Testis (tissue), 2 donors: ENCODE measurements at regions not wholly inside any gene's neighbourhood (a gene's known extent, or its start where the extent isn't known, plus 50 kb on each side); places are given as distances from the start of the nearest gene placed in this dataset.

Source experiments
- CTCF ChIP-seq, 3 experiments: fragments of 450-650 bp in 2 of 3; fragments of 200-600 bp in 1 of 3; sonication (generic) in 1 of 3; IDR thresholded peaks; one replicate each; pipeline ENCODE4 v1.5.1; 2016 to 2019; ENCODE audit warnings: antibody characterized with exemption in 3 of 3, mild to moderate bottlenecking in 2 of 3, moderate library complexity in 1 of 3
- POLR2A ChIP-seq: fragments of 450-650 bp; IDR thresholded peaks from one replicate; pipeline ENCODE4 v1.6.1; 2017; ENCODE audit warnings: antibody characterized with exemption, mild to moderate bottlenecking, moderate library complexity

- no peak for TF ChIP-seq CTCF (IDR thresholded peaks at IDR 0.05)
- TF ChIP-seq POLR2A = no peak
Observed at GRCh38 chr1:208857465-208857864, 613.3 kb upstream of the PLXNA2 start.
